ENCODE measurements at regions not wholly inside any gene's neighbourhood (a gene's known extent, or its start where the extent isn't known, plus 50 kb on each side); places are given as distances from the start of the nearest gene placed in this dataset.
"Not testable (repeated sequence)": the region's sequence is repeated elsewhere in the genome, so short reads cannot be mapped to it uniquely, and the experiment has no call there.

DNA sequence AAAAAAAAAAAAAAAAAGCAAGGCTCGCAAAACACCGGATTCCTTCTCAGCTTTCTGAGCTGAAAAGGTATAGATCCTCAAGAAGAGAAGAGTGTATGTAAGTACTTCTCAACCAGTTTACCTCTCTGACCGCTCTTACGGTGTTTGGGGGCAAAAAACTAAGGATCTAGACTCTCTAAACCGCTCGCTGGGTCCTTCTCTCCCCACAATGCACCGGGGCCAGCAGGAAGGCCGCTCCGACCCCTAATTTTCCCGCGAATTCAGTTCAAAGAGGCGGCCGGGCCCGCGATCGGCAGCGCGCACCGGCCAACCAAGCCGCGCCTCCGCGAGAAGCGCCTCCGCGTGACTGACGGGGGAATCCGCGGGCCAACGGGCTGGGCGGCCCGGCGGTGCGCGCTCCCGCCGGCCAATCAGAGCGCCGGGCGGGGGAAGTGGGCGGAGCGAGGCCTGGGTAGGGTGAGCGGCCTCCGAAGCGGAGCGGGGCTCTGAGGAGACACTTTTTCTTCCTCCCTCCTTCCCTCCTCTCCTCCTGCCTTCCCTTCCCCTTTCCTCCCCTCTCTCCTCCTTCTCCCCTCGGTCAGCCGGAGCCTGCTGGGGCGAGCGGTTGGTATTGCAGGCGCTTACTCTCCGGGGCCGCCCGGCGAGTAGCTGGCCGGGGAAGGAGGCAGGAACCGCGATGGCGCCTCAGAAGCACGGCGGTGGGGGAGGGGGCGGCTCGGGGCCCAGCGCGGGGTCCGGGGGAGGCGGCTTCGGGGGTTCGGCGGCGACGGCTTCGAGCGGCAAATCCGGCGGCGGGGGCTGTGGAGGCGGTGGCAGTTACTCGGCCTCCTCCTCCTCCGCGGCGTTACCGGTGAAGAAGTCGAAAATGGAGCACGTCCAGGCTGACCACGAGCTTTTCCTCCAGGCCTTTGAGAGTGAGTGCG, 93.0 kb downstream of the CRLF3 start:
- H3K4me3 ChIP-seq (ENCODE audit: low read depth, low read length), result peak overlapping the region; percentile 65

DNA sequence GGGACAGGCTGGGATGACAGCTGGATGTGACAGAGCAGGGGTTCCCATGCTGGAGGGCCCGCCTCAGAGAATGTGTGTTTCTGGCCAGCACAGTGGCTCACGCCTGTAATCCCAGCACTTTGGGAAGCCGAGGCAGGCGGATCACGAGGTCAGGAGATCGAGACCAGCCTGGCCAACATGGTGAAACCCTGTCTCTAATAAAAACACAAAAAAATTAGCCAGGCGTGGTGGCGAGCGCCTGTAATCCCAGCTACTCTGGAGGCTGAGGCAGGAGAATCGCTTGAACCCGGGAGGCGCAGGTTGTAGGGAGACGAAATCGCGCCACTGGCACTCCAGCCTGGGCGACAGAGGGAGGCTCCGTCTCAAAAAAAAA, 93.7 kb downstream of the CRLF3 start:
- not testable (repeated sequence) for H3K4me3 ChIP-seq (ENCODE audit: low read depth, low read length)

DNA sequence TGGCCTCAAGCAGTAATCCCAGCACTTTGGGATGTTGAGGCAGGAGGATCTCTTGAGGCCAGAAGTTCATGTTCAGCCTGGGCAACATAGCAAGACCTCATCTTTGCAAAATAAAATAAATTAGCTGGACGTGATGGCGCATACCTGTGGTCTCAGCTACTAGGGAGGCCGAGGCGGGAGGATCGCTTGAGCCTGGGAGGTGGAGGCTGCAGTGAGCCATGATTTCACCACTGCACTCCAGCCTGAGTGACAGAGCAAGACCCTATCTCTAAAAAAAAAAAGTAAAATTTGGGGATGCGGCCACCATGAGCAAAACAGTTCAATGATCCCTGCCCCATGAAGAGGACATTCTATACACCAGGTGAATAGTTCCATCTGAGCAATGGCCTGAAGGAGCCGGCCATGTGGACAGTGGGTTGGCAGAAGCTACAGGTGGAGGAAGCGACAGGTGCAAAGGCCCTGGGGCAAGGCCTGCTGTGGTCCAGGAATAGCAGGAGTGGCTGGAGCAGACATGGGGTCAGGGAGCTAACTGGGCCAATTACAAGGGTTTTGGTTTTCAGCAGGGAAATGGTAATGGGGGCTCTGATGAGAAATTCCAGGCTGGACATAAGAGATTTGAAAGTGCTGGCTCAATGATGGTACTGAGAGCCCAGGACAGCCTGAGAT, 94.2 kb downstream of the CRLF3 start:
- not testable (repeated sequence) for H3K4me3 ChIP-seq (ENCODE audit: low read depth, low read length)

DNA sequence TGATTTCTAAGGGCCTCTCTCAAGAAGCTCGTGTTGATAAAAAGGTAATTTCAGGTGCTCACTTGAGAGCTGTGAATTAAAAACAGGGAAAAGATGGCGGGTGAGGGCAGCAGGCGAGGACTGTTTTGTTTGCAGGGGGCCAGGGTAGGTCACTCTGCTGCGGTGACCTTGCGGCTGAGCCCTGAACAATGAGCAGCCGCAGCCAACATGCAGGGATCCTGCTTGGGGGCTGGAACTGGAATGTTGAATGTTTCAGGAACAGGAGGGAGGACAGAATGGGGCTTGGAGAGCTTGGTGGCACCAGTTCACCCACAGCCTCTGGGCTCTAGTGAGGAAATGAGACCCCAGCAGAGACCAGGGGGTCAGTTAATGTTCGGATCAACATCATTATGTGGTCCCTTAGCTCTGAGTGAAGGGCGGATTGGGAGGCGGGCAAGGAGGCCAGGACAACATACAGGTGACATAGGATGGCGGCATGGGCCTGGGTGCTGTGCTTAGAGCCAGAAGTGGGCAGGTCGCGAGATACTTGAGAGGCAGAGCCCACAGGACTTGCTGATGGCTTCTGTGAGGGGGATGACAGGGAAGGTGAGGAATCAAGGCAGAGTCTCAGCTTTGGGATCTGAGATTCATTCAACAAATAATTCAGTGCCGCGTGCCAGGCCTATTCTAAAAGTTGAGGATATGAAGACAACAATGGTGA, 94.9 kb downstream of the CRLF3 start:
- not testable (repeated sequence) for H3K4me3 ChIP-seq (ENCODE audit: low read depth, low read length)

DNA sequence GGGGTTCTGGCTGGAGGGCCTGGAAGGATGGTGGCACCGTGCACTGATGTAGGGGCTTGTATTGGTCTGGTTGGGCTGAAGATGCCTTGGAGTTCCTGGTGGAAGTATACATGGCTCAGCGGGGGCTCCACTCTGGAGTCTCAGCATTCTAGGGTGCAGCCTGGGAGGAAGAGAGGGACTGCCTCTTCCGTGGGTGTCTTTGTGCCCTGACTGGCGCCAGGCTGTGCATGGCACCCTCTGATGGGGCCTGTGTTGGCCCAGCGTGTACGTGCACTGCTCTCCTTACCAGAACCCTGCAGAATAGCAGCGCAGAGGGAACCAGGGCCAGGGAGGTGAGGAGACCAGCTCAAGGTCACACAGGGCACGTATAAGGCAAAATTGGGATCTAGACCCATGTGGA, 97.0 kb downstream of the CRLF3 start:
- not testable (repeated sequence) for H3K4me3 ChIP-seq (ENCODE audit: low read depth, low read length)

DNA sequence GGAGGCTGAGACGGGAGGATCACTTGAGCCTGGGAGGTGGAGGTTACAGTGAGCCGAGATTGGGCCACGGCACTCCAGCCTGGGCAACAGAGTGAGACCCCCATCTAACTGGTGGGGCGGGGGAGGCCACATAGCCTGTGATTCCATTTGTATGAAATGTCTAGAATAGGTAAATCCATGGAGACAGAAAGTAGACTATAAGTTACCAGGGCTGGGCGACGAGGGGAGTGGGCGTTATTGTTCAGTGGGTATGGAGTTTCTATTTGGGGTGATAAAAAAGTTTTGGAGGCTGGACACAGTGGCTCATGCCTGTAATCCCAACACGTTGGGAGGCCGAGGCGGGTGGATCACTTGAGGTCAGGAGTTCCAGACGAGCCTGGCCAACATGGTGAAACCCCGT, 97.8 kb downstream of the CRLF3 start:
- not testable (repeated sequence) for H3K4me3 ChIP-seq (ENCODE audit: low read depth, low read length)

DNA sequence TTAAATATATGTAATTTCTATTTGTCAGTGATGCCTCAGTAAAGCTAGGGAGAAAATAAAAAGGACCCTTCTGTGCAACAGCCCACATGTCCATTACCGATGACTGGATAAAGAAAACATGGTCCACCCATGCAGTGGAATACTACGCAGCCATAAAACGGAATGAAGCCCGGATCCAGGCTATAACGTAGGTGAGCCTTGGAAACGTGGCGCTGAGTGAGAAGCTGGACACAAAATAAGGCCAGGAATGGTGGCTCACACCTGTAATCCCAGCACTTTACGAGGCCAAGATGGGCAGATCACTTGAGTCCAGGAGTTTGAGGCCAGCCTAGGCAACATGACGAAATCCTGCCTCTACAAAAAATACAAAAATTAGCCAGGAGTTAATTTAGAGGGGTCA, 98.2 kb downstream of the CRLF3 start:
- H3K4me3 ChIP-seq (ENCODE audit: low read depth, low read length), result not testable (repeated sequence)

DNA sequence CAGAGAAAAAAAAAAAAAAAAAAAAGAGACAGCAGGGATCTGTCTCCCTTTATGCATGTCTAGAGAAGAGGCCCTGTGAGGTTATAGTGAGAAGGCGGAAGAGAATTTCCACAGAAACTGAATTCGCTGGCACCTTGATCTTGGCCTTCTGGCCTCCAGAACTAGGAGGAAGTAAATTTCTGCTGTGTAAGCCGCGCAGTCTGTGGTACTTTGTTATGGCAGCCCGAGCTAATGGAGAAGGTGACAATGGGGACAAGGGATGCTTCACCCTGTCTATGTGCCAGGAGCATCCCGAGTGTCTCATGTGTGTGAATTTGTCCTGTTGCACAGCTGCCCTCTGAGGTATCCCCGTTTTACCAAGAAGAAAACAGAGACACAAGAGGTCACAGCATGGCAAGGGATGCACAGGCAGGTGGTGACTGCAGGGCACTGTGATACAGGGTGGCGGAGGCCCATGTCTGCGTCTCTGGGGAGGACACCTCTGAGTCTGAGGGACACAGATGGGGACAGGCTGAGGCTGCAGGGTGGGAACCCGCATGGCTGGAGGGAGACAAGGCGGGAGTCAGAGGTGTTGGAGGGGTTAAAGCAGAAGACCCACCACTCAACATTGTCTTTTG, 100.3 kb downstream of the CRLF3 start:
- H3K4me3 ChIP-seq (ENCODE audit: low read depth, low read length), result not testable (repeated sequence)

DNA sequence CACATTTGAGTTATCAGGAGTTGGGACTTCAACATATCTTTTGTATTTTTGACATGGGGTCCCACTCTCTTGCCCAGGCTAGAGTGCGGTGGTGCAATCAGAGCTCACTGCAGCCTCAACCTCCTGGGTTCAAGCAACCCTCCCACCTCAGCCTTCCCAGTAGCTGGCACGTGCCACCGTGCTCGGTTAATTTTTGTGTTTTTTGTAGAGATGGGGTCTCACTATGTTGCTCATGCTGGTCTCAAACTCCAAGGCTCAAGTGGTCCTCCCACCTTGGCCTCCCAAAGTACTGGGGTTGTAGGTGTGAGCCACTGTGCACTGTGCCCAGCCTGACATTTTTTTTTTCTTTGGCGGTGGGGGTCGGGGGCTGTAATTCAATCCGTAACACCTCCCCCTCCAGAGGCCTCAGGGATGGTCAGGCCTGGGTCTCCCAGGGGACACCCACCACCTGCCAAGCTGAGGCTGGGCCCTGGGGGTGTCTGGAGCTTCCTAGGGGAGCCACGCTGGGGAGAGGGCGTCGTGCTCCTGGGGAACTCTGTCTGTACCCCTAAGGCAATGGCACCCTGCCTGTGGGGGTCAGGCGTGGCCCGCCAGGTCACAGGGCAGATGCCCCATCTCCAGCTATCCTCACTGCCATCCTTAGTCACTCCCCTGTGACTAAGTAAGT, 102.2 kb downstream of the CRLF3 start:
- not testable (repeated sequence) for H3K4me3 ChIP-seq (ENCODE audit: low read depth, low read length)

DNA sequence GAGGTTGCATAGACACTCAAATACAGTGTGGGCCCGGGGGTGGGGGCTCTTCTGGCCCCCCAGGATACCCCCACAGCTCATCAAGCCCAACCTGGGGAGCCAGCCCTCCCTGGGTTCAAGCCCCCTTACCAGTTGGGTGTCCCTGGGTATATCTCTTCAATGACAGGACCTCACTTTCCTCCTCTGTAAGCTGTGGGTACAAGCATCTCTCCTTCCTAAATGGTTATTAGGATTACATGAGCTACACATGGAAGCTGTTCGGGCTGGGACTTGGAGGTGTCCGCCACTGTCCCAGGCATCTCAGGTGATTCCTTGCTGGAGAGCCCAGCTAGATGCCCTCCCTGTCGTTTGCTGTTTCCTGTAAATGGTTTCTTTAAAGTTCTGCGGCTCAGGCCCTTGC, 103.5 kb downstream of the CRLF3 start:
- not testable (repeated sequence) for H3K4me3 ChIP-seq (ENCODE audit: low read depth, low read length)

DNA sequence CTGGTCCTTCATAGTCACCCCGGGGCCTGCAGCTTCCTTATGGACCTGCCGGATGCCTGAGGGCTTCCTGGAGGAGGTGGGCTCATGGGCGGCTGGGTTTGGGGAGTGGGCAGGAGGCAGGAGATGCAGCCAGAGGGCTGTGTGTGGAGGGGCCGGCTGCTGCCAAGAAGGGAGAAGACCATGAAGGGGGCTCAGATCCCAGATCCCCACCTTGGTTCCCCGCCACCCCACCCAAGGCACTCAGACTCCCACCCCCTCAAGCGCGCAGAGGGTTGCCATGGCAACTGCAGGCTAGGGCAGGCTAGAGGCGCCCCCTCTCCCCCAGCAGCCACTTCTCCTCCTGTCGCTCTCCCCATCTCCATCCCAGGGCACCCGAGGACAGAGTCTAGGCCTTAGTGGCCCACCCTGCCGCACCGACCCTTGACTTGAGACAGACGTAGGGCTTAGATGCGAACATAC, 104.5 kb downstream of the CRLF3 start:
- no peak overlapping the region for H3K4me3 ChIP-seq (ENCODE audit: low read depth, low read length)

DNA sequence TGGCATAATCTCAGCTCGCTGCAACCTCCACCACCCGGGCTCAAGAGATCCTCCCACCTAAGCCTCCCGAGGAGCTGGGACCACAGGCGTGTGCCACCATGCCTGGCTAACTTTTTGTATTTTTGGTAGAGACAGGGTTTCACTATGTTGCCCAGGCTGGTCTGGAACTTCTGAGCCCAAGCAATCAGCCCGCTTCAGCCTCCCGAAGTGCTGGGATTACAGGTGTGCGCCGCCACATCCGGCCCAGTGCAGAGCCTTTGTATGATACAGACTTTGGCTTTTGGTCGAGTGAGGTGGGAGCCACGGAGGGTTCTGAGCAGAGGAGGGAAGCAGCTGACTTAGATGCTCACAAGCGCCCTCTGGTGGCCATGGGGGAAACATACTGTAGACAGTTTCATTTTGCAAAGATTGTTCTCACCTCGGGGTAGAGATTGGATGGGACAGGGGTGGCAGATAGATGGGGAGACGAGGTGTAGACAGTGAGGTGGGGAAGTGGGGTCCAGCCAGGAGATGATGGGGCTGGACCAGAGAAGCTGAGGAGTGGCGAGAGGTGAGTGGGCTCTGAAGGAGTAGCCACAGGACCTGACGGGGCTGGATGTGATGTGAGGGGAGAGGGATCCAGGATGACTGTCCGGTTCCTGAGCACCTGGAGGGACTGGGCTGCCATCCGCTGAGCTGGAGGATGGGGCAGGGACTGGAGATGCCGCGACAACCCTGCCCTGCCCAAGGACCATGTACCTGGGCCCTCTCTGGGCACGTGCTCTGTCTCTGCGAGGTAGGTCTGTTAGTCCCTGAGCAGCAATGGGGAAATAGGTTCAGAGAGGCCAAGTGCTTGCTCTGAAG, 105.1 kb downstream of the CRLF3 start:
- not testable (repeated sequence) for H3K4me3 ChIP-seq (ENCODE audit: low read depth, low read length)

DNA sequence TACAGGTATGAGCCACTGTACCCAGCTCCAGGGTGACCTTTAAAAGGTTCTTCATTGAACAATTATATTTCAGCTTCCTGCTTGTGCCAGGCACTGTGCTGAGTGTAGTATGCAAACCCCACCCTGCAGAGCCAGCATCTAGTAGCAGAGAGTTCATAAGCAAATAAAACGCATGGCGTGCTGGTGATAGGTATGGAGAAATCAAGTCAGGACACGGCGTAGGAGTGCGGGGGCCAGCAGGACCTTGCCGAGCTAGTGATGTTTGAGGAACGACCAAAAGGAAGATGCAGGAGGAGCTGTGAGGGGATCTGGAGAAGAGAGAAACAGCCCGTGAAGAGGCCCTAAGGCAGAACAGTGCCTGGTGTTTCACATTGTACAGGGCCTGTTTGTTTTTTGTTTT, 105.8 kb downstream of the CRLF3 start:
- not testable (repeated sequence) for H3K4me3 ChIP-seq (ENCODE audit: low read depth, low read length)

DNA sequence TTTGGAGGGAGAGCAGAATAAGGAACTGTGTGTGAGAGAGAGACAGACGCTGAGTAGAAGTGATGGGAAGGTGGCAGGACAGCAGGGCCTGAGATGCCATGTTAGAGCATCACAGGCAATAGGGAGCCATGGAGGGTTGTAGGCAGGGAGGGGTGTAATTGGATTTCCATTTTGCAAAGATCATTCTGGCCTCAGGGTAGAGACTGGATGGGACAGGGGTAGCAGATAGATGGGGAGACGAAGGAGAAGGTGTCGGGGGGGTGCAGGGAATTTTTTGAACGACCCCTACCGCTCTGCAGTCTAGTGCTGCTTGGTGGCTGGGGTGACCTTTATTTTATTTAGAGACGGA, 106.4 kb downstream of the CRLF3 start:
- H3K4me3 ChIP-seq (ENCODE audit: low read depth, low read length), result not testable (repeated sequence)

DNA sequence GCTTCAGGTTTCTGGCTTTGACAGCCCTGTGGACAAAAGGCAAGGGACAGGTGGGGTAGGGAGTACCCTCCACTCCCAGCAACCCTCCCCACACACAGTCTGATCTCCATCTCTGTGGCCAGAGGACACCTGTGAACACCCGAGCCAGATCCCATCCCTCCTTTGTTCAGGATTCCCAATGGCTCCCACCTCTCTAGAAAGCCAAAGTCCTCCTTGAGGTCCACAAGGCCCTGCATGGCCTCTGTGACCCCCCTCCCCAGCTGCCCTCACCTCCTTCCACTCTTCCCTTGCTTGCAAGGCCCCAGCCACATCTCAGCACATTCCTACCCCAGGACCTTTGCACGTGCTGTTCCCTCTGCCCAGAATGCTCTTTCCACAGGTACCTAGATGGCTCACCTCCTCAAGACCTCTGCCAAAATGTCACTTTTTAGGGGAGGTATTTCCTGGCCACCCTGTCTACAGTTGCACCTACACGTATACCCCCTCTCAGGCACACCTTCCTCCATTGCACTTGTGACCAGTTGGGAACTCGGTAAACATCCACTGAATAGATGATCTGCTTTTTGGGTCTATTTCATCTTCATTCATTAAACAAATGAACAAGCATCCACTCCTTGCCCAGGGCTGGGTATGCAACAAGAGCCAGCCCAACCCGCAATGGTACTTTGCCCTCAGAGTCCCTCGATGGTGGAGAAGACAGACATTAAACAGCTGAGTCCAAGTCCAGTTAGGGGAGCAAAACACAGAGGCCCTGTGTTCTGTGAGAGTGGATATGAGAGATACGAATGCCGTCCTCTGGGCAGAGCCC, 107.0 kb downstream of the CRLF3 start:
- no peak overlapping the region for H3K4me3 ChIP-seq (ENCODE audit: low read depth, low read length)

DNA sequence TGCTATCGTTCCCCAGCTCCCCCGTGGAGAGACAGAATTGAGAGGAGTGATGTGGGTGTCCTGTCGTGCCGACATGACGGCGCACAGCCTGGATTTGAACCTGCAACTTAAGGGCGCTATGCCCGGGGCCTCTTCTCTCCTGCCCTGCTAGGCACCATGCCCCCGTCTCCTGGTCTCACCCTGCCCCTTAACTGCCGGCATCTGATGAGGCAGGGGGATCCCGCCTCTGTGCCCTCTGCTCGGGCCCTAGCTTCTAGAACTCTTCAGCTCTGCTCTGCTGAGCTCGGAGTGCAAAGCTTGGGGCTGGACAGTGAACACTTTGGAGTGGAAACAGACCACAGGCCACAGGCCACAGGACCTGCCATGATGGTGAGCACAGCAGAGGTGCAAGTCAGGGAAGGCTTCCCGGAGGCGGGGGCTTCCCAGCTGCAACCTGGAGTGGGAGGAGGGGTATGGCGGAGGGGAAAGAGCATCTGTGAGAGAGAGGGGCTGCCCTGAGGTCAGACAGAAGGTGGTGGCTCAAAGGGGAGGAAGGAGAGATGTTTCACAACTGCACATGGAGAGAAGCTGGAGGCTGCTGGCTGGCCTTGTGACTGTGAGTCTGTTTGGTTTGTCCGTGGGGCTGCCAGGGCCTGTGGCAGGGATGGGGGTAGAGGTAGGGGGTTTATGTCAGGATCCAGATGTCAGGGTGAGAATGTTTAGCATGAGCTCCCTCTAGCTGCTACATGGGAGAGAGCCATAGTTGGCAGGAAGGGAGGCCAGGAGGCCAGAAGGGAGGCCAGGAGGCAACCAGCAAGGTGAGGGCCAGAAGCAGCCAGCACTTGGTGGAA, 107.8 kb downstream of the CRLF3 start:
- no peak overlapping the region for H3K4me3 ChIP-seq (ENCODE audit: low read depth, low read length)

DNA sequence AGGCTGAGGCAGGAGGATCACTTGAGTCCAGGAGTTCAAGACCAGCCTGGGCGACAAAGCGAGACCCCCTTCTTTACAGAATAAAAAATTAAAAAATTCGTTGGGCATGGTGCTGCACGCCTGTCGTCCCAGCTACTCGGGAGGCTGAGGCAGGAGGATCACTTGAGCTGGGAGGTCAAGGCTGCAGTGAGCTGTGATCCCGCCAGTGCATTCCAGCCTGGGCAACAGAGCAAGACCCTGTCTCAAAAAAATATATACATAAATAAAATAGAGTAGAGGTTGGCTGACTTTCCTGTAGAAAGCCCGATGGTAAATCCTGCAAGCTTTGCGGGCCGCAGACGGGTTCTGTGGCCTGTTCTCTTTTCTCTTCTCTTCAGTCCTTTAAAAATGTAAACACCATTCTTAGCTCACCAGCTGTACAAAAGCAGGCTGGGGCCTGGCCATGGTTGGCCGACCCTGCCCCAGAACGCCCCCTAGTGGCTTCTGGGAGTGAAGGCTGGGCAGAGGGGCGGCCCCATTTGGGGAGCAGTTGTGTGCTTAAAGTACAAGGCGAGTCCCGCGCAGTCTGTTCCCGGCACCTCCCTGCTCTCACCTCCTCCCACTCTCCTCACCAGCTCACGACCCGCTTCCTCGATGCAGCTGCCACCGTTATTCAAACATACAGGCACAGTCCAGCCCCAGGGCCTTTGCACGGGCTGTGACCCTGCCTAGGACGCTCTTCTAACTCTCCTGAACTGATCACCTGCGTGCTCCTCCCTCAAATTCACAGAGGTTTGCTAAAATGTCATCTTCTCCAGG, 109.5 kb downstream of the CRLF3 start:
- H3K4me3 ChIP-seq (ENCODE audit: low read depth, low read length), result not testable (repeated sequence)
